ENCODE measurements at regions not wholly inside any gene's neighbourhood (a gene's known extent, or its start where the extent isn't known, plus 50 kb on each side); places are given as distances from the start of the nearest gene placed in this dataset.

GRCh38 chr20:48433178-48433577 is 394.6 kb downstream of the PREX1 start:
- DNase-seq = no peak

GRCh38 chr20:48432494-48432832 is 395.3 kb downstream of the PREX1 start:
- no peak for DNase-seq

GRCh38 chr20:48431653-48432493 is 395.9 kb downstream of the PREX1 start:
- DNase-seq = no peak

- no peak for DNase-seq
These were observed 401.2 kb downstream of the PREX1 start for GRCh38 chr20:48426630-48427029.

- DNase-seq = no peak
These were observed 401.8 kb downstream of the PREX1 start for GRCh38 chr20:48425817-48426612.

- no peak for DNase-seq
These were observed 402.5 kb downstream of the PREX1 start for GRCh38 chr20:48425321-48425720.

GRCh38 chr20:48422242-48422960 is 405.4 kb downstream of the PREX1 start:
- DNase-seq = no peak

GRCh38 chr20:48421547-48421946 is 406.3 kb downstream of the PREX1 start:
- DNase-seq = no peak

- no peak for DNase-seq
These were observed 407.6 kb downstream of the PREX1 start for GRCh38 chr20:48420176-48420575.

- DNase-seq = no peak
These were observed 408.6 kb downstream of the PREX1 start for GRCh38 chr20:48419173-48419572.

- DNase-seq = no peak
These were observed 411.8 kb downstream of the PREX1 start for GRCh38 chr20:48416002-48416401.

- DNase-seq = no peak
These were observed 413.0 kb downstream of the PREX1 start for GRCh38 chr20:48414786-48415185.

- no peak for DNase-seq
These were observed 415.8 kb downstream of the PREX1 start for GRCh38 chr20:48411919-48412522.

- DNase-seq = no peak
These were observed 416.6 kb downstream of the PREX1 start for GRCh38 chr20:48411245-48411644.

GRCh38 chr20:48409055-48409615 is 418.7 kb downstream of the PREX1 start:
- DNase-seq = no peak

- DNase-seq = no peak
These were observed 420.1 kb downstream of the PREX1 start for GRCh38 chr20:48407710-48408109.

GRCh38 chr20:48406912-48407340 is 420.9 kb downstream of the PREX1 start:
- no peak for DNase-seq

GRCh38 chr20:48406498-48406897 is 421.3 kb downstream of the PREX1 start:
- DNase-seq = no peak

GRCh38 chr20:48405909-48406308 is 421.9 kb downstream of the PREX1 start:
- DNase-seq = no peak

- no peak for DNase-seq
These were observed 423.2 kb downstream of the PREX1 start for GRCh38 chr20:48404598-48404997.

- no peak for DNase-seq
These were observed 424.5 kb downstream of the PREX1 start for GRCh38 chr20:48403167-48403761.

- DNase-seq = no peak
These were observed 426.4 kb downstream of the PREX1 start for GRCh38 chr20:48401359-48401758.
